Suppressor macrophage treated with lipopolysaccharide for 1 hour (primary cell): ENCODE measurements at regions not wholly inside any gene's neighbourhood (a gene's known extent, or its start where the extent isn't known, plus 50 kb on each side); places are given as distances from the start of the nearest gene placed in this dataset.
"Not testable (repeated sequence)": the region's sequence is repeated elsewhere in the genome, so short reads cannot be mapped to it uniquely, and the experiment has no call there.

Experiments
- DNase-seq, 3 donors: peaks; one replicate each; pipeline ENCODE4 v3.0.0-alpha.2; 2020 to 2022

GRCh38 chr18:10175333-10175732, 261.5 kb downstream of the VAPA start:
- not testable (repeated sequence) for DNase-seq

GRCh38 chr18:10179326-10179725, 265.5 kb downstream of the VAPA start:
- not testable (repeated sequence) for DNase-seq

GRCh38 chr18:10182009-10182624, 268.3 kb downstream of the VAPA start:
- DNase-seq = no peak

GRCh38 chr18:10184776-10185175, 269.7 kb upstream of the APCDD1 start:
- peak; percentile 43 to 52 (median 43) for DNase-seq

- peak in 1 of 3 donors; percentile 7 for DNase-seq
These were observed 265.2 kb upstream of the APCDD1 start for GRCh38 chr18:10188971-10189810.

GRCh38 chr18:10190564-10190963, 263.9 kb upstream of the APCDD1 start:
- DNase-seq = no peak

- no peak for DNase-seq
These were observed 261.0 kb upstream of the APCDD1 start for GRCh38 chr18:10193444-10193843.

GRCh38 chr18:10194592-10194991, 259.8 kb upstream of the APCDD1 start:
- DNase-seq = no peak

- DNase-seq = no peak
These were observed 258.9 kb upstream of the APCDD1 start for GRCh38 chr18:10195529-10195928.

GRCh38 chr18:10197097-10197496, 257.3 kb upstream of the APCDD1 start:
- DNase-seq = peak in 1 of 3 donors; percentile 29

- DNase-seq = no peak
These were observed 253.2 kb upstream of the APCDD1 start for GRCh38 chr18:10201226-10201625.

- peak; percentile 54 to 63 (median 54) for DNase-seq
These were observed 252.8 kb upstream of the APCDD1 start for GRCh38 chr18:10201659-10202058.

GRCh38 chr18:10202845-10203321, 251.6 kb upstream of the APCDD1 start:
- DNase-seq = no peak

GRCh38 chr18:10205151-10205550, 249.3 kb upstream of the APCDD1 start:
- no peak for DNase-seq

GRCh38 chr18:10207682-10208345, 246.6 kb upstream of the APCDD1 start:
- peak in 2 of 3 donors; percentile 44 to 51 for DNase-seq

GRCh38 chr18:10209302-10209701, 245.1 kb upstream of the APCDD1 start:
- DNase-seq = no peak

GRCh38 chr18:10210057-10210633, 244.3 kb upstream of the APCDD1 start:
- no peak for DNase-seq

GRCh38 chr18:10213526-10213925, 240.9 kb upstream of the APCDD1 start:
- DNase-seq = peak; percentile 80 to 93 (median 92)

GRCh38 chr18:10215446-10215845, 239.0 kb upstream of the APCDD1 start:
- peak in 1 of 3 donors; percentile 15 for DNase-seq

- DNase-seq = no peak
These were observed 237.6 kb upstream of the APCDD1 start for GRCh38 chr18:10216791-10217190.

- peak in 1 of 3 donors; percentile 27 for DNase-seq
These were observed 237.2 kb upstream of the APCDD1 start for GRCh38 chr18:10217211-10217610.

GRCh38 chr18:10225300-10225699, 229.1 kb upstream of the APCDD1 start:
- no peak for DNase-seq

GRCh38 chr18:10226971-10227370, 227.5 kb upstream of the APCDD1 start:
- DNase-seq = no peak
